Upper lobe of left lung (tissue), 4 donors: ENCODE measurements at regions not wholly inside any gene's neighbourhood (a gene's known extent, or its start where the extent isn't known, plus 50 kb on each side); places are given as distances from the start of the nearest gene placed in this dataset.

Experiments used
- EP300 ChIP-seq, 4 donors: sonication (generic); formaldehyde crosslinking; IDR thresholded peaks; one replicate each; pipeline ENCODE4 v1.5.1; 2017; ENCODE audit warnings: antibody characterized with exemption in 4 of 4, control low read depth in 2 of 4
- POLR2A ChIP-seq, 4 donors: fragments of 450-650 bp; IDR thresholded peaks; one replicate each; pipeline ENCODE4 v1.5.1; 2016 to 2017; ENCODE audit warnings: antibody characterized with exemption in 4 of 4, mild to moderate bottlenecking in 2 of 4
- POLR2AphosphoS5 ChIP-seq, 2 donors: sonication (generic); formaldehyde crosslinking; IDR thresholded peaks; one replicate each; pipeline ENCODE4 v1.5.1; 2017; ENCODE audit warnings: antibody characterized with exemption in 2 of 2
- TF ChIP-seq, protein P1 (sequence below), 6 experiments: fragments of 450-650 bp in 4 of 6; fragments of 200-600 bp in 2 of 6; sonication (generic) in 2 of 6; IDR thresholded peaks; one replicate each; pipeline ENCODE4 v1.5.1; 2016 to 2019; ENCODE audit warnings: antibody characterized with exemption in 6 of 6

DNA sequence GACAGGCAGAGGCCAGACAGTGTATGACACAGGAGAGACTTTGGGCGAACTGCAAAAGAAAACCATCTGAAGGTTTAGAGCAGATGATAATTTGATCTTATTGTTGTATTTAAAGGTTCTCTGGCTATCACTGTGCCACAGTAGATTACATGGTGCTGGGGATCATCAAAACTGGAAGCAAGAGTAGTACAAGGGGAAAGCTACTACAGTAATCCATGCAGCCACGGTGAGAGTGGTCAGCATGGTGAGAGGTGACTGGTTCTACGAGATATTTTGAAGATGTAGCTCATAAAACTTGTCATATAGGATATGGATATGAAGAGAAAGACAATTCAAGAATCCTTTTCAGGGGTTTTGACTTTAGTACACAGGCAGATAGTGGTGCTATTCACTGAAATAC lies 194.8 kb upstream of the GULP1 start:
- TF ChIP-seq, protein P1, sequence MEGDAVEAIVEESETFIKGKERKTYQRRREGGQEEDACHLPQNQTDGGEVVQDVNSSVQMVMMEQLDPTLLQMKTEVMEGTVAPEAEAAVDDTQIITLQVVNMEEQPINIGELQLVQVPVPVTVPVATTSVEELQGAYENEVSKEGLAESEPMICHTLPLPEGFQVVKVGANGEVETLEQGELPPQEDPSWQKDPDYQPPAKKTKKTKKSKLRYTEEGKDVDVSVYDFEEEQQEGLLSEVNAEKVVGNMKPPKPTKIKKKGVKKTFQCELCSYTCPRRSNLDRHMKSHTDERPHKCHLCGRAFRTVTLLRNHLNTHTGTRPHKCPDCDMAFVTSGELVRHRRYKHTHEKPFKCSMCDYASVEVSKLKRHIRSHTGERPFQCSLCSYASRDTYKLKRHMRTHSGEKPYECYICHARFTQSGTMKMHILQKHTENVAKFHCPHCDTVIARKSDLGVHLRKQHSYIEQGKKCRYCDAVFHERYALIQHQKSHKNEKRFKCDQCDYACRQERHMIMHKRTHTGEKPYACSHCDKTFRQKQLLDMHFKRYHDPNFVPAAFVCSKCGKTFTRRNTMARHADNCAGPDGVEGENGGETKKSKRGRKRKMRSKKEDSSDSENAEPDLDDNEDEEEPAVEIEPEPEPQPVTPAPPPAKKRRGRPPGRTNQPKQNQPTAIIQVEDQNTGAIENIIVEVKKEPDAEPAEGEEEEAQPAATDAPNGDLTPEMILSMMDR (IDR thresholded peaks at IDR 0.05) = no peak
- no peak for TF ChIP-seq POLR2A (IDR thresholded peaks at IDR 0.05)
- TF ChIP-seq EP300 (IDR thresholded peaks at IDR 0.05) = no peak
- no peak for TF ChIP-seq POLR2AphosphoS5 (IDR thresholded peaks at IDR 0.05)
